DND-41 (cell line): ENCODE measurements at regions not wholly inside any gene's neighbourhood (a gene's known extent, or its start where the extent isn't known, plus 50 kb on each side); places are given as distances from the start of the nearest gene placed in this dataset.

Experiments used
- EZH2 ChIP-seq: IDR thresholded peaks from 3 replicates; pipeline ENCODE4 v1.6.1; 2012; ENCODE audit warnings: borderline replicate concordance, low read depth, mild to moderate bottlenecking, moderate library complexity, low read length, inconsistent platforms; ENCODE audit not compliant: severe bottlenecking
- TF ChIP-seq, protein P1 (sequence below): IDR thresholded peaks from 2 replicates; pipeline ENCODE4 v1.5.1; 2012; ENCODE audit warnings: borderline replicate concordance, low read length, moderate library complexity, mild to moderate bottlenecking; ENCODE audit not compliant: poor library complexity, severe bottlenecking; ENCODE audit errors: extremely low read depth

DNA sequence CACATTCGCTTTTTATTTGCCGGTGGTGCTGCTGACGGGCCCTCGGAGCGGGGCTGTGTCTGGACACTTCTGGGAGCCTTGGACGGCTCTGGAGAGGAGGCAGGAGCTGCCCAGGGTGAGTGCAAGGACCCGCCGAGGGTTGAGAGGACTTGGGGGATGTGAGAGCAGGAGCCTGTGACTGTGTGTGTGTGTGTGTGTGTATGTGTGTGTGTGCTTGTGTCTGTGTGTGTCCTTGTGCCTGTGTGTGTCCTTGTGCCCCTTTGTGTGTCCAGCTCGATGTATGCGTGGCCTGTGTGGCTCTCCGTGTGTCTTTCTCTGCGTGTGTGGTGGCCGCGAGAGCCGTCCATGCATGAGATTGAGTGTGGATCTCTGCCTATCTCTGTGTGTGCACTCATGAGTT is 179.6 kb upstream of the MYL2 start:
- TF ChIP-seq, protein P1, sequence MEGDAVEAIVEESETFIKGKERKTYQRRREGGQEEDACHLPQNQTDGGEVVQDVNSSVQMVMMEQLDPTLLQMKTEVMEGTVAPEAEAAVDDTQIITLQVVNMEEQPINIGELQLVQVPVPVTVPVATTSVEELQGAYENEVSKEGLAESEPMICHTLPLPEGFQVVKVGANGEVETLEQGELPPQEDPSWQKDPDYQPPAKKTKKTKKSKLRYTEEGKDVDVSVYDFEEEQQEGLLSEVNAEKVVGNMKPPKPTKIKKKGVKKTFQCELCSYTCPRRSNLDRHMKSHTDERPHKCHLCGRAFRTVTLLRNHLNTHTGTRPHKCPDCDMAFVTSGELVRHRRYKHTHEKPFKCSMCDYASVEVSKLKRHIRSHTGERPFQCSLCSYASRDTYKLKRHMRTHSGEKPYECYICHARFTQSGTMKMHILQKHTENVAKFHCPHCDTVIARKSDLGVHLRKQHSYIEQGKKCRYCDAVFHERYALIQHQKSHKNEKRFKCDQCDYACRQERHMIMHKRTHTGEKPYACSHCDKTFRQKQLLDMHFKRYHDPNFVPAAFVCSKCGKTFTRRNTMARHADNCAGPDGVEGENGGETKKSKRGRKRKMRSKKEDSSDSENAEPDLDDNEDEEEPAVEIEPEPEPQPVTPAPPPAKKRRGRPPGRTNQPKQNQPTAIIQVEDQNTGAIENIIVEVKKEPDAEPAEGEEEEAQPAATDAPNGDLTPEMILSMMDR = no peak
- TF ChIP-seq EZH2 = no peak
